PFSK-1 (cell line): ENCODE measurements at regions not wholly inside any gene's neighbourhood (a gene's known extent, or its start where the extent isn't known, plus 50 kb on each side); places are given as distances from the start of the nearest gene placed in this dataset.

Experiments used
- FOXP2 ChIP-seq: optimal IDR thresholded peaks from 2 replicates; pipeline ENCODE3; 2011; ENCODE audit warnings: borderline replicate concordance, control low read depth, inconsistent platforms; ENCODE audit not compliant: insufficient read depth; ENCODE audit errors: extremely low read length, extremely low read depth
- POLR2AphosphoS5 ChIP-seq: IDR thresholded peaks from 2 replicates; pipeline ENCODE4 v1.6.1; 2012; ENCODE audit warnings: low read depth, mild to moderate bottlenecking, control low read depth, low read length, moderate library complexity
- REST ChIP-seq, 2 experiments: IDR thresholded peaks; 2 replicates each; pipeline versions ENCODE4 v1.6.1 to v1.8.0; 2011 to 2012; ENCODE audit warnings: low read depth in 2 of 2, low read length in 2 of 2, control low read depth in 1 of 2, inconsistent platforms in 1 of 2, mild to moderate bottlenecking in 1 of 2, moderate library complexity in 1 of 2; ENCODE audit not compliant: insufficient read depth in 1 of 2

GRCh38 chr12:87818441-87818840, 210.8 kb downstream of the C12orf50 start:
- no peak for TF ChIP-seq POLR2AphosphoS5
- no peak for TF ChIP-seq REST (IDR thresholded peaks at IDR 0.05; ENCODE audit: insufficient read depth in 1 of 2, low read depth in 2 of 2, low read length in 2 of 2)
- no peak for TF ChIP-seq FOXP2
